ENCODE measurements at regions not wholly inside any gene's neighbourhood (a gene's known extent, or its start where the extent isn't known, plus 50 kb on each side); places are given as distances from the start of the nearest gene placed in this dataset.
"Not testable (repeated sequence)": the region's sequence is repeated elsewhere in the genome, so short reads cannot be mapped to it uniquely, and the experiment has no call there.

- no peak for DNase-seq (ENCODE audit: low read depth in 3 of 3, low spot score in 1 of 3)
Measured at GRCh38 chr4:18439311-18439710, 417.8 kb upstream of the LCORL start.

DNA sequence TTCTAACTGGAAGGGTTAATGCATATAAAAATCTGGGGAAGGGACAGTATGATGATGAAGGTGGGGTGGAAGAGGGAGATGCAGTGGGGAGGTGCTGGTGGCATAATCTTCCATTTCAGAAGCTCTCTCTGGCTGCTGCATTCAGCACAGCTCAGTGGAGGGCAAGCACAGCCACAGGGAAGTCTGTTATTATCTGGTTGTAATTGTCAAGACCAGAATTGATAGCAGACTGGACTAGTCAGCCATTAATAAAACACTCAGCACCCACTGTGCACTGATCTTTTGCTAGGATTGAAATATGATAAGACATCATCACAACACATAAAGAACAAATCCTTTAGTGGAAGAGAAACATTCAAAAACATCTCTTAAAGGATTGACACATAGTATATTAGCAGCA is 414.2 kb upstream of the LCORL start:
- no peak for DNase-seq (ENCODE audit: low read depth in 3 of 3, low spot score in 1 of 3)

- DNase-seq (ENCODE audit: low read depth in 3 of 3, low spot score in 1 of 3), result no peak
Measured at GRCh38 chr4:18422685-18423084, 401.1 kb upstream of the LCORL start.

- no peak for DNase-seq (ENCODE audit: low read depth in 3 of 3, low spot score in 1 of 3)
Measured at GRCh38 chr4:18421519-18421918, 400.0 kb upstream of the LCORL start.

GRCh38 chr4:18419780-18420179 is 398.2 kb upstream of the LCORL start:
- no peak for DNase-seq (ENCODE audit: low read depth in 3 of 3, low spot score in 1 of 3)

- not testable (repeated sequence) for DNase-seq (ENCODE audit: low read depth in 3 of 3, low spot score in 1 of 3)
Measured at GRCh38 chr4:18418195-18418898, 396.8 kb upstream of the LCORL start.

- not testable (repeated sequence) for DNase-seq (ENCODE audit: low read depth in 3 of 3, low spot score in 1 of 3)
Measured at GRCh38 chr4:18417651-18418050, 396.1 kb upstream of the LCORL start.

DNA sequence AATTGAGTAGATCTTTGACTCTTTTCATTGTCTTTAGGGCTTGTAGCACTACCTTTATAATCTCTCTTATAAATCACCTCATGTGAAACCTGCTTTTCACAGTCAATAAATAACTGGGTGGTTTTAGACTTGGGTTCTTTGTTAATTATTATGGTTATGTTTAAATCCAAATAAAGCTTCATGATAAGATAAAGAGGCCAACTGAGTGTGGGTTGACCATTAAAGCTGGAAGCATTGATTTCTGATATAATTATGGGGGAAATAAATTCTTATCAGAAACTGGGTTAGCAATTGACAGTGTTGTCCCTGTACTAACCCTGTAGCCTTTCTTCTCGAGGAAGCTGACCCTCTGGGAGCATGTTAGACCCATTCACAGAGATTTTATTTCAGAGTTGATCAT is 384.7 kb upstream of the LCORL start:
- DNase-seq (ENCODE audit: low read depth in 3 of 3, low spot score in 1 of 3), result no peak

DNA sequence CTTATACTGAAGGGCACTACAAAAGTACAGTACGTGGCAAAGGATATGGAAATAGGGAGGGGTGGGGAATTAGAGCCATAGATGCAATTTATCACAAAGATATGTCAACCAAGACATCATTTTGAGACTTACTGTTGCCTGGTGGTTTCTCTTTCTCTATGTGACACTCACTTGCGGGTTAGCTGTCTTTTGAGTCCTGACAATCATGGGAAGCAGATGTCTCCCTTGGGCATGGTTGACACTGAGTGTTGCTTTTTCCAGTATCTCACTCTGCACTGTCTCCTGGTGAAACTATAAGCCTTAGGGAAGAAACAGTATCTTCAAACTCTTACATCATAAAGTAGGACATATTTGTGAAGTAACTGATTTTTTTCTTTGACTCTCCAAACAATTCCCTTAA is 383.5 kb upstream of the LCORL start:
- no peak for DNase-seq (ENCODE audit: low read depth in 3 of 3, low spot score in 1 of 3)

GRCh38 chr4:18404642-18405041 is 383.1 kb upstream of the LCORL start:
- DNase-seq (ENCODE audit: low read depth in 3 of 3, low spot score in 1 of 3), result no peak

- DNase-seq (ENCODE audit: low read depth in 3 of 3, low spot score in 1 of 3), result no peak
Measured at GRCh38 chr4:18403327-18403726, 381.8 kb upstream of the LCORL start.

GRCh38 chr4:18401868-18402267 is 380.3 kb upstream of the LCORL start:
- DNase-seq (ENCODE audit: low read depth in 3 of 3, low spot score in 1 of 3), result no peak

DNA sequence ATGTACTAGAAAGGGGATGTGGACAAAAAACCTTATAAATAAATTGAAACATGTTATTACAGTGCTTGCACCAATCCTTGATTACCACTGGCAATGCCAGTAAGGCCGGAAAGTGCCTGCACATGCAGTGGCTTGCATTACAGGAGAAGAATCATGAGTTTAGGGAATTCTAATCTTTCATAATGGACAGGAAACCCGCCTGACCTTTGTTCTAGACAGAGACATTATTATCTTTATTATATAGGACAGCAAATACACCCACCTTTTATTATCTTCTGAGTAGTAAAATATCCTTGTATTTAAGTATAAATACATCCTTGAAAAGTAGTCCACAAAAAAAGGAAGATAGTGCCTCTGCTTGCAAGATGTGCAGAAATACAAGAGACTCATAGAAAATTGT is 379.9 kb upstream of the LCORL start:
- no peak for DNase-seq (ENCODE audit: low read depth in 3 of 3, low spot score in 1 of 3)

GRCh38 chr4:18398661-18399060 is 377.1 kb upstream of the LCORL start:
- DNase-seq (ENCODE audit: low read depth in 3 of 3, low spot score in 1 of 3), result no peak

DNA sequence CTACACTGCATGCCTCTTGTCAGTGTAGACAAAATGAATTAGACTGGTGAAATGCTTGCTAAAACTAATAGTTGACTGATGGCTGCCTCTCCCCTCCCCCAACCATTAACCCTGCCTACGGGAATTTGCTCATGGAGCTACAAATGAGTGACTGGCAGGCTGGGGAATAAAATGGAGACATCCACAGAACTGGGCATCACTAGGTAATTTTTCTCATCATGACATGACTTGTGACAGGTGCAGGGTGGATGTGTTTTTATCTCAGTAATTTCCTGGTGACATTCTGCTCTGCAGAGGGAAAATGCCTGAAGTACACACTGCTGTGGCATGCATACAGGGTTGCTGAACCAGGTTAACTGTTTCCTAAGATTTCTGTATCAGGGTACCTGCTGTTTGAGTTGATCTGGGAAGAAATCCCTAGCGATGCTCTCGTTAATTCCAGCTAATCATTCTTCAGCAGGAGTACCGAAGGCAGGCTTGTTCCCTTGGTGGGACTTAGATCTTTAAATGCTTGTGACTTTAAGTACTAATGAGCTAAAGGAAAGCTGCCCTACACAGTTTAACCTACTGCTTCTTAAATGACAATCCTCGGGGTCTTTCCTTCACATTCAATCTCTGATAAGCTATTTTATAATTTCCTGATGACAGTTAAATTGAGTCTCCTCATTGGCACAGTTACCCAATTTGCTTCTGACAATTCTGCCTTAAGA is 376.3 kb upstream of the LCORL start:
- no peak for DNase-seq (ENCODE audit: low read depth in 3 of 3, low spot score in 1 of 3)

DNA sequence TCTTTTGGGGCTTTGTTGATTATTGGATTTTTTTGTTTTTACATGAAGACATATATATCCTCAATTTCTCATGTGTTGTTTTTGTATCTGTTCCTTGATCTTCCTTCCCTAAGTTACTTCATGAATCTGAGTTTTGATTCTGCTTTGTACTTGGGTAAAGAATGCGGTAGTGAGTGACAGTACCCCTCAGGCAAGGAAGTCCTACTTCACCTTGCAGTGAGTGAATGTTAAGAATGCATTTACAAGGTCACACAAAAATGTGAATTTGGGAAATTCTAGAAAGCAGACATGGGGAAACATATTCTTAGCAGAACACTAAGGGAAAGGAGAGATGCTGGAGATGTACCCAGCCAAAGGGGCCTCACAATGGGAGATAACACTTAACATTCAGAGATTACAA is 373.1 kb upstream of the LCORL start:
- DNase-seq (ENCODE audit: low read depth in 3 of 3, low spot score in 1 of 3), result no peak

DNA sequence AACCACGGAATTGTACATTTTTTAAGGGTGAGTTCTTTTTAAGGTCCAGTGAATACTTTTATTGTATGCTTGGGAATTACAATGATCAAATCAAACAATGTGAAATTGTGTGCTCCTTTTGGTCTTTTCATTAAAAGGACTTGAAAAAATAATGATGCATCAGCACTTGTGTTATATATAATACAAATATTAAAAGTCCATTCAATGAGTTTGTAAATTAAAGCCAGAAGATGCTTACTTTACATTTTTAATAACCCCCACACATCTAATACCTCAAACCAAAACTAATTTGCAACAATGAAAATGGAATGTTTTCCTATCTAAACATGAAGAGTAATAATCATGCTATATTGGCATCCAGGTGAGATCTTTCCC is 369.8 kb upstream of the LCORL start:
- DNase-seq (ENCODE audit: low read depth in 3 of 3, low spot score in 1 of 3), result no peak

DNA sequence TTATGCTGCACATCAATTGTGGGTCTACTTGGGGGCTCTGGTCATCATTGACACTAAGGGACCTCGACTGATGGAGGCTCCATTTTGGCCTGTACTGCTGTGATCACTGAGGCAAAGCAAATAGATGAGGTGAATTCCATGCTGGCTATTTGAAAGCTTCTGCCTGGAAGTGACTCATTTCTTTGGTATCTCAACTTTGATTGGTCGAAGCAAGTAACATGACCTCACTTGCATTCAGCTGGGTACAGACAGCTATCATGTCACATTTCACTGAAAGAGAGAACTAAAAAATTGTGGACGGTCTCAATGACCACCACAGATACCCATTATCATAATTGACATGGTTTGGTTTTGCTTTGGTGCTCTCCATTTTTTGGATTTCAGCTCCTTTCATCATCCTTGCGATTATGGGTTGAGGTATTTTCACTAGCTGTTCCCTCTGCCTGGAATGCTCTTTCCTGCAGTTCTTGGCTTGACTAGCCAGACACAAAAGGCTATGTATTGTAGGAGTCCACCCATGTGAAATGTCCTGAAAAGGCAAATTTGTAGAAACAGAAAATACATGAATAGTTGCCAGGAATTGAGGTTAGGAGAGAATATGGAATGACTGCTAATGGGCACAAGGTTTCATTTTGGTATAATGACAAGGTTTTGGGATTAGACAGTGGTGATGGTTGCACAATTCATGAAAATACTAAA is 369.2 kb upstream of the LCORL start:
- DNase-seq (ENCODE audit: low read depth in 3 of 3, low spot score in 1 of 3), result no peak

- no peak for DNase-seq (ENCODE audit: low read depth in 3 of 3, low spot score in 1 of 3)
Measured at GRCh38 chr4:18389115-18389514, 367.6 kb upstream of the LCORL start.

GRCh38 chr4:18388039-18388438 is 366.5 kb upstream of the LCORL start:
- no peak for DNase-seq (ENCODE audit: low read depth in 3 of 3, low spot score in 1 of 3)

DNA sequence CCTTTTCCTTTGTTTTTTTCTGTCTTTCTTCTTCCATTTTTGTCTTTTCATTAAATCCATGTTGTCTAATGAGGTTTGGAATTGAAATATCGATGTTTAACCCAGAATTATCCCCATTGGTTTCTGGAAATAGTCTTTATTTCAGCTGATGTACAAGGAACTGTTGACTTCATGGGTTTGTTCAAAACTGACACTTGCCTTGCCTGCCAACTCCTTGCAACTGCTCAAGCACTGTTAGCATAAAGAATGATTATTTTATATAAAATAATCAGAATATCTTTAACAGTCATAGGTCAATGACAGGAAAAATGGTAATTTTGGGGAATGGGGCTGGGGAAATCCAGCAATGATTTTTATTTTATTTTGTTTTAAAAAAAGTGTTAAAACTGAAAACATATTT is 359.6 kb upstream of the LCORL start:
- DNase-seq (ENCODE audit: low read depth in 3 of 3, low spot score in 1 of 3), result no peak

GRCh38 chr4:18369561-18369960 is 348.0 kb upstream of the LCORL start:
- DNase-seq (ENCODE audit: low read depth in 3 of 3, low spot score in 1 of 3), result no peak
